Activated T-cell treated with anti-CD3 and anti-CD28 coated beads for 48 hours (primary cell): ENCODE measurements at regions not wholly inside any gene's neighbourhood (a gene's known extent, or its start where the extent isn't known, plus 50 kb on each side); places are given as distances from the start of the nearest gene placed in this dataset.

Experiments used
- DNase-seq: peaks from one replicate; pipeline ENCODE4 v3.0.0-alpha.2; 2020; ENCODE audit warnings: low read depth

- no peak for DNase-seq
Measured at GRCh38 chr11:11755871-11756270, 85.9 kb upstream of the USP47 start.

DNA sequence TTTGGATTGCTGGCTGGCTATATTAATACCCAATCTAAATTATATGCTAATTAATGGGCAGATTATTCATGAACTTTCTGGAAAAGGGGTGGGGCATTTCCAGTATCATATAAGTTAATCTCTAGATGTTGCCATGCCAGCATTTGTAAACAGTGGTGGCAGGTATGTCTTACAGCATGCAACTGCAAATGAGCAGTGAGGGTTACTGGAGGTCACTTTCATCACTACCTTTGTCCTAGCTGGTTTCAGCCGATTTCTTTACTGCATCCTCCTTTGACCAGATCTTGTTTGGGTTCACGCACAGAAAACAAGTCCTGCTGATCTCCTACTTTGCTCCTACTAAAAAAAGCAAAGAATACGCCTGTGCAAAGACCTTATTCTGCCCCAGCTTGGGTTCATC is 89.1 kb upstream of the USP47 start:
- DNase-seq: no peak

DNA sequence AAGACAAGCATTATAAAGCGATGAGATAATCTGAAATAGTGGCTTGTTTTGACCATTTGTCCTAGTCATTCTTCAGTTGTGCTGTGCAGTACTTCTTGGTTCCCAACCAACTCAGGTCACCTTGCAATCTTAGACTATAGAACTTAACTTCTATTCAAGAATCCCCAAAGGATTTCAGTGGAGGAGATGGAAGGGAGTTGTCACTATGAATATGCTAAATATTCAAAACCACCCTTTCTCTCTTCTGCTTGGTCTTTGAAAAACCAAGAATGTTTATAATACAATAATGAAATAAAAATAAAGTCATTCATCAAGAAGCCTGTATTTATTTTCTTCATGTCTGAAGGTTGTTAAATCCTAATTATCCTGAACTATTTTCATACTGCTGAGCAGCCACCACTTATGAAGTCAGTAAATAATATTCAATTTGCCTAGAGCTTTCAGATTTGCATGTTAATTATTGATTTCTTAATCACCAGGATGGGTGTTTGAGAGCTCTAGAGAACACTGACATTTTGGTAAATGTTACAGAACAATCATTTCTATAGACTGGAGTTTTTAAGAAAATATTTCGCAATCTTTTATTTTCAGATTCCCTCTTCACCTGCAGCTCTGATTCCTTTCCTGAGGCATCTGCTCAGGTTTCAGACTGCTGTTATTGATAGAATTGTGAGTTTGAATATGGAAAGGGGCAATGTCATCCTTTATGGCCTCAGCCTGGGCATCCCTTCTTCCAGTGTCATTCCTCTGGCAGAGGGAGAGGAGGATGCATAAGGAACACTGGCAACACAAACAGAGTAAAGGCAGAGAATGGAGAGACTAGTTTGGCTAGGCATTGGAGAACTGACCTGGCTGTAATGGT is 91.5 kb upstream of the USP47 start:
- DNase-seq: no peak

- DNase-seq: no peak
Measured at GRCh38 chr11:11748706-11749365, 92.9 kb upstream of the USP47 start.

DNA sequence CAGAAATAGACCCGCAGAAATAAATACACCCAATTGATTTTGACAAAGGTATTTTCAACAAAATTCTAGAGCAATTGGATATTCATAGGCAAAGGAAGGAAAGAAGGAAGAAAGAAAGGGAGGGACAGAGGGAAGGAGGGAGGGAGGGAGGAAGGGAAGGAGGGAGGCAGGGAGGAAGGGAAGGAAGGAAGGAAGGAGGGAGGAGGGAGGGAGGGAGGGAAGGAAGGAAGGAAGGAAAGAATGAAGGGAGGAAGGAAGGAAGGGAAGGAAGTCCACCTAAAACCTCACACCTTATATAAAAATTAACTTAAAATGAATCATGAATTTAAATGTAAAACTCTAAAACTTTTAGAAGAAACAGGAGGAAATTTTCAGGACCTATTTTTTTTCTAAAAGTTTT is 94.2 kb upstream of the USP47 start:
- DNase-seq: no peak

- no peak for DNase-seq
Measured at GRCh38 chr11:11746449-11746848, 95.3 kb upstream of the USP47 start.

GRCh38 chr11:11743216-11743615 is 98.6 kb upstream of the USP47 start:
- no peak for DNase-seq

- DNase-seq: no peak
Measured at GRCh38 chr11:11742486-11742885, 99.3 kb upstream of the USP47 start.

DNA sequence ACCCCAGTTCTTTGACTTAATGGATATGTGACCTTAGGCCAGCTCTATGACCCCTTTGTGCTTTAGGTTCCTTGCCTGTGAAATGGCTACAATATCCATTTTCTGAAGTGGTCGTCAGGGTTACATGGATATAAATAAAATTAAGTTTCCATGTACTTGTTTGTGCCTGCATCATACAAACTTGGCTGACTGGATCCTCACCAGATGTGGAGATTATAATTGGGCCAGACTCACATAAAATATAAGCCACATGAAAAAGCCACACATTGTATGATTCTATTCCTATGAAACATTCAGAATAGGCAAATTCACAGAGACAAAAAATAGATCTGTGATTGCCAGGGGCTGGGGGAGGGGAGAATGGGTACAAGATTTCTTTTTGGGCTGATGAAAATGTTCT is 100.9 kb upstream of the USP47 start:
- no peak for DNase-seq

- DNase-seq: no peak
Measured at GRCh38 chr11:11740073-11740702, 101.6 kb upstream of the USP47 start.

GRCh38 chr11:11738370-11738769 is 103.4 kb upstream of the USP47 start:
- no peak for DNase-seq

DNA sequence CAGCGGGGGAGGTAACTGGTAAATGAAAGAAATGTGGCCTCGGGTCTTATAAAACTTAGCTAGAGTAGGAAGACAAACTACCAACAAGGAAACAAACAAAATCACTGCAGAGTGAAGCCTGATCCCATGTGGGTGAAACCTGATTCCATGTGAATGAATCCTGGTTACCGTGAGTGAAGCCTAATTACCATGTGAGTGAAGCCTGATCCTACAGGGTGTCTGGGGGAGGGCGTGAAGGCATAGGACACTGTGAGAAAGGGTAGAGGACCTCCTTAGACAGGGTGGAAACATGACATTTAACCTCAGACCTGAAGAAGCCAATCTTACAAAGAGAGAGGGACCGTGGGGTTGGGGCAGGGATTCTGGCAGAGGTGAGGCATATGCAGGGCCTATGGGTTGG is 106.2 kb upstream of the USP47 start:
- DNase-seq: no peak

DNA sequence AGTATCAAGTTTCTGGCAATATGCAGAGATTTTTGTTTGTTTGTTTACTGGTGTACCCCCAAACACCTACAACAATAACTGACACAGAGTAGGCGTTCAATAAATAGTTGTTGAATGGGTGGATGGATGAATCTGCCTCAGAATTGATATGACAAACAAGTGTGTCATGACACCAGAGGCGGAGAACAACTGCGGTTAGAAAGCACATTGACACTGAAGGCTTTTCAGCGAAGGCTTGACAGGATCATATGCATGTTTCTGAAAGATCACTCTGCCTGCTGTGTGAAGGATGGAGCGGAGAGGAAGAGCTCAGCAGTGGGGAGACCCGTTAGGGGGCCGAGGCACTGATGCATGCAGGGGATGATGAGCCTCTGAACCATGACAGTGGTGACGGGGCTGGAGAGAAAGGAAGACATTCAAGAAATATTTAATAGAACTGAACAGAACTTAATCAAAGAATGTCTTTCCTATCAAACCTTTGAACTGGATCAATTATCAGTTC is 108.5 kb upstream of the USP47 start:
- DNase-seq: no peak

- DNase-seq: no peak
Measured at GRCh38 chr11:11732116-11732515, 109.7 kb upstream of the USP47 start.

DNA sequence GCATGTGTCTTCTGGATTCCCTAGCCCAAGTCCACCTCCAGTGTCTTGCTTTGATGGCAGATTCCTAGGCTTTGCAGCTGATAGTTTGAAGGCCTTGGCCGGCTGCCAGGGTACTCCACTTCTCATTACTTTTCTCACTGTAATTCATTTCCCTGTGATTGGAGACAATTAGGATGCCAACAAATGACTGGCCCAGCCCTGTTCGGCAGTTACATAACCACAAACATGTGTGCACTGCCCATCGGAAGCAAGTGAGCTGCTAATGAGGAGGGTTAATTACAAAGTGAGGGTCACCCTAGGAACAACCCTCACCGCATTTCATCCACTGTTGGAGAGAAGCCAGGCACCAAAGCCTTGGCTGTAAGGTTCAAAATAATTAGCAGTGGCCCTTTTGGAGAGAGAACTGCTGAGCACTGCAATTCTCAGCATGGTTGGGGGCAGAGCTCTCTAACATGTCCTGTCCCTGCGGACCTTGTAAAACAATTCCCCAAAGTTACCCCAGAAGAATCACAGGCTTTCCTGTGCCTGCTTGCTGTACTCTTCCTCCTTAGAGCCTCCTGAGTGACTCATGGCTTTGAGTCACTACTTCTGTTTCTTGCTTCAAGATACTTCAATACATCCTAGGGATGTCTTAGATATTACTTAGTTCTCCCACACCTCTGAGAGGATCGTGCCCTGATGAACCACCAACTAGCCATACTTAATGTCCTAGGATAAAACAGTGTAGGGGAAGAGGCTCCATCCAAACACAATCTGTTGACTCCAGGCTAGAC is 109.7 kb upstream of the GALNT18 start:
- no peak for DNase-seq

DNA sequence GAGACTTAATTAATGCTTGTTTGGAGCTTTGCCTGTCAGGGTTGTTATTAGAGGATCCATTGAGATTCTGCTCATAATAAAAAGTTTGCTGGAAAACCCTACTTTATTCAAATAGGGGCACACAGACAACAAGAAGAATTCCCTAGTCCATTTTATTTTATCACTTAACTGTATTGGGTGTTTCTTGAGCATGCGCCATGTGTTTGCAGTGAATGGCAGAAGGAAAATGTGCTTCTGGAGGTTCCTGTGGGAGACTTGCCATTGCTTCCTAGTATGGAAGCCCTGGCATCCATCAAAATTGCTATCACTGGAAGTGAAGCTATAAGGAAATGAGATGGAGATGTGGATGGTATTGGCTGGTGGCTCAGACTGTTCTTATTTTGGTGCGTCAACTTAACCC is 106.6 kb upstream of the GALNT18 start:
- no peak for DNase-seq

GRCh38 chr11:11725438-11725837 is 103.6 kb upstream of the GALNT18 start:
- DNase-seq: no peak

- no peak for DNase-seq
Measured at GRCh38 chr11:11724994-11725393, 103.2 kb upstream of the GALNT18 start.

DNA sequence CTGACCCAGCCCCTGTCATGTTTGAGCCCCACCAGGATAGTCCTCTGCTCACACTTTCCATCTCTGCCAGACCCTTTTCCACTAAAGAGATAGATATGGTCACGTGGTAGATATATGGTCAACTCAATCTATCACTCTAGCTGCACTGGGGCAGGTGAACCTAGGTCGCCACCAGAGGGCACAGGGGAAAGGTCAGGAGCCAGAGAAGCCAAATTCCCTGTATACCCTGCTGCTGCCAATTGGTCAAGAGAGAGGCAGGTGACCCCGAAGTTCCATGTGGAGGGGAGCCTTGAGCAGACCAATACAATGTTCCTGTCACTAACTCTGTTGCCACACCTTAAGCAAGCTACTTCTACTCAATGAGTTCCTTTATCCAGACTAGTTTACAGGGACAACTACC is 101.1 kb upstream of the GALNT18 start:
- DNase-seq: no peak

DNA sequence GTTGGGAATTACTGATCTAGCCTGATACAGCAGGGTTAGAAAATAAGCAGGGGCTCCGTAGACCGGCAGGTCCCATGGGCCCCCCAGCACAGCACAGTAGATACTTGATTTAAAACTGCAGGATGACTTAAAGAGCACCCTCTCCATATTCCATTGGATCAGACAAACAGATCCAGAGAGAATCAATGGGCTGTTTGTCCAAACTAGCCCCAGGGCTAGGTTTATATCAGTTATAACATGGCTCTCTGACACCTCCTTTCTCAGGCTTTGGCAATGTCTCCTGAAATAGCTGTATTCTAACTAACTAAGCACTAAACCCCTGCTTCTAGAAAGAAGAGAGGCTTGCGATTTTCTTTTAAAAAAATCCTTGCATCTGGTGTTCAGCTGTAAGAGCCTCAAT is 100.4 kb upstream of the GALNT18 start:
- no peak for DNase-seq

GRCh38 chr11:11718511-11718910 is 96.7 kb upstream of the GALNT18 start:
- no peak for DNase-seq

- DNase-seq: no peak
Measured at GRCh38 chr11:11717064-11717725, 95.4 kb upstream of the GALNT18 start.
